ENCODE measurements at regions not wholly inside any gene's neighbourhood (a gene's known extent, or its start where the extent isn't known, plus 50 kb on each side); places are given as distances from the start of the nearest gene placed in this dataset.

GRCh38 chr10:3497581-3497980 lies 287.4 kb downstream of the KLF6 start:
- no peak for DNase-seq (ENCODE audit: low read depth in 1 of 2, low spot score in 1 of 2)
- Histone ChIP-seq H3K27me3 (ENCODE audit: insufficient read depth, poor library complexity, severe bottlenecking) (no peaks in the 10 kb centered on the region), H3K27ac (replicated peaks) (no peak overlapping the region), H3K4me3 (replicated peaks; ENCODE audit: insufficient read depth, low read length) (no peak overlapping the region)
- no peak for TF ChIP-seq REST (IDR thresholded peaks at IDR 0.05; ENCODE audit: insufficient replicate concordance, low read depth)
- TF ChIP-seq CTCF (IDR thresholded peaks at IDR 0.05; ENCODE audit: insufficient read depth, low read length): no peak
- no peak for TF ChIP-seq SPI1 (IDR thresholded peaks at IDR 0.05; ENCODE audit: borderline replicate concordance, low read depth)
- no peak for TF ChIP-seq GABPA (IDR thresholded peaks at IDR 0.05; ENCODE audit: low read depth)
- TF ChIP-seq POLR2AphosphoS5 (IDR thresholded peaks at IDR 0.05; ENCODE audit: low read depth): no peak

GRCh38 chr10:3496138-3496537 lies 288.9 kb downstream of the KLF6 start:
- DNase-seq (ENCODE audit: low read depth in 1 of 2, low spot score in 1 of 2): no peak
- TF ChIP-seq CTCF (IDR thresholded peaks at IDR 0.05; ENCODE audit: insufficient read depth, low read length): no peak
- no peak for TF ChIP-seq REST (IDR thresholded peaks at IDR 0.05; ENCODE audit: insufficient replicate concordance, low read depth)
- no peak for TF ChIP-seq SPI1 (IDR thresholded peaks at IDR 0.05; ENCODE audit: borderline replicate concordance, low read depth)
- TF ChIP-seq POLR2AphosphoS5 (IDR thresholded peaks at IDR 0.05; ENCODE audit: low read depth): no peak
- no peak for TF ChIP-seq GABPA (IDR thresholded peaks at IDR 0.05; ENCODE audit: low read depth)
- Histone ChIP-seq H3K27ac (replicated peaks) (no peak overlapping the region), H3K27me3 (ENCODE audit: insufficient read depth, poor library complexity, severe bottlenecking) (no peaks in the 10 kb centered on the region), H3K4me3 (replicated peaks; ENCODE audit: insufficient read depth, low read length) (no peak overlapping the region)

- DNase-seq (ENCODE audit: low read depth in 1 of 2, low spot score in 1 of 2): no peak
- TF ChIP-seq SPI1 (IDR thresholded peaks at IDR 0.05; ENCODE audit: borderline replicate concordance, low read depth) (no peak), GABPA (IDR thresholded peaks at IDR 0.05; ENCODE audit: low read depth) (no peak), CTCF (IDR thresholded peaks at IDR 0.05; ENCODE audit: insufficient read depth, low read length) (no peak), POLR2AphosphoS5 (IDR thresholded peaks at IDR 0.05; ENCODE audit: low read depth) (no peak), REST (IDR thresholded peaks at IDR 0.05; ENCODE audit: insufficient replicate concordance, low read depth) (no peak)
- Histone ChIP-seq H3K4me3 (replicated peaks; ENCODE audit: insufficient read depth, low read length) (no peak overlapping the region), H3K27me3 (ENCODE audit: insufficient read depth, poor library complexity, severe bottlenecking) (no peaks in the 10 kb centered on the region), H3K27ac (replicated peaks) (no peak overlapping the region)
These were observed 289.7 kb downstream of the KLF6 start for GRCh38 chr10:3495281-3495680.
